Heart right ventricle (tissue), 16 donors: ENCODE measurements at regions not wholly inside any gene's neighbourhood (a gene's known extent, or its start where the extent isn't known, plus 50 kb on each side); places are given as distances from the start of the nearest gene placed in this dataset.

Experiments used
- ATAC-seq, 8 donors: fragments of 200-7000 bp; cut with Tn5 transposase; one replicate each; pipeline ENCODE4 v1.9.1; 2020; ENCODE audit warnings: mild to moderate bottlenecking in 8 of 8, moderate library complexity in 8 of 8, moderate number of reproducible peaks in 1 of 8
- DNase-seq, 2 donors: peaks; one replicate each; pipeline ENCODE4 v3.0.0-alpha.2; 2020
- H3K27ac ChIP-seq, 10 donors: fragments of 200-600 bp; sonication (generic) in 2 of 10; one replicate each; pipeline versions ENCODE4 v1.5.0 to v1.8.0; 2020 to 2022; ENCODE audit warnings: mild to moderate bottlenecking in 3 of 10
- H3K27me3 ChIP-seq, 7 donors: fragments of 200-600 bp; one replicate each; pipeline ENCODE4 v1.8.0; 2021 to 2022; ENCODE audit warnings: mild to moderate bottlenecking in 2 of 7
- H3K36me3 ChIP-seq, 9 donors: fragments of 200-600 bp; sonication (generic) in 1 of 9; one replicate each; pipeline versions ENCODE4 v1.5.0 to v1.8.0; 2020 to 2022; ENCODE audit warnings: mild to moderate bottlenecking in 2 of 9
- H3K4me1 ChIP-seq, 9 donors: fragments of 200-600 bp; sonication (generic) in 1 of 9; one replicate each; pipeline versions ENCODE4 v1.5.0 to v1.8.0; 2020 to 2022; ENCODE audit warnings: mild to moderate bottlenecking in 4 of 9
- H3K4me3 ChIP-seq, 10 donors: fragments of 200-600 bp; sonication (generic) in 2 of 10; one replicate each; pipeline versions ENCODE4 v1.5.0 to v1.8.0; 2020 to 2022; ENCODE audit warnings: mild to moderate bottlenecking in 7 of 10, moderate library complexity in 2 of 10
- H3K9me3 ChIP-seq, 11 donors: fragments of 200-600 bp in 10 of 11; sonication (generic) in 2 of 11; one replicate each; pipeline versions ENCODE4 v1.5.0 to v1.8.0; 2013 to 2022; ENCODE audit warnings: mild to moderate bottlenecking in 2 of 11, control low read depth in 1 of 11, moderate library complexity in 1 of 11
- WGBS, 2 donors: extraction: QIAGEN DNeasy Blood & Tissue Kit; methylation state at CpG; one replicate each; pipeline ENCODE4 v1.1.7; 2013; ENCODE audit warnings: inconsistent platforms in 1 of 2; 5-methylcytosine and 5-hydroxymethylcytosine counted together
- intact Hi-C, 10 donors: fragments of 100-400 bp; cut with DNase I; formaldehyde crosslinking; loops; one replicate each; pipeline versions ENCODE4 v1.11.1 to v1.14.2; 2022
- TF ChIP-seq, protein P1 (sequence below), 9 donors: fragments of 200-600 bp; sonication (generic) in 2 of 9; IDR thresholded peaks; one replicate each; pipeline versions ENCODE4 v1.5.0 to v1.8.0; 2021 to 2022; ENCODE audit warnings: antibody characterized with exemption in 9 of 9, mild to moderate bottlenecking in 5 of 9, moderate library complexity in 1 of 9
- donor health status: Arrhythmogenic right ventricular cardiomyopathy.
- donor health status: ischemic (EF 13 %, LVEDD 7.1; RV severe dilation, severe dysfunction).
- donor health status: healthy with polysubstance abuse.
- donor health status: DM: no; HTN: yes; CAD: no.
- donor health status: DM: no; HTN: no; CAD: no.
- donor health status: ischemic (EF 25% LVEDD 6.9; RV normal size, moderate dysfunction).
- donor health status: ischemic (EF 25% LVEDD 5.7; RV mildly dilated, moderate dysfunction).
- donor health status: healthy.
- donor health status: DM: yes; HTN: yes; CAD: no.
- donor health status: Ischemic cardiomyopathy.
- donor health status: ischemic (EF 35%, LVEDD 5.7; RV mildly dilated, moderate dysfunction).
- donor health status: nonischemic (EF 11% LVEDD 7.7; RV severe dilation, severe dysfunction).
- donor health status: DM: yes; HTN: yes; CAD: no.
- donor health status: PGD.
- donor health status: ischemic (EF 29% LVEDD 5.4; RV normal size, mild dysfunction).
- donor health status: nonischemic (EF 23%, LVEDD 6.1; RV moderate dilation, normal function).

DNA sequence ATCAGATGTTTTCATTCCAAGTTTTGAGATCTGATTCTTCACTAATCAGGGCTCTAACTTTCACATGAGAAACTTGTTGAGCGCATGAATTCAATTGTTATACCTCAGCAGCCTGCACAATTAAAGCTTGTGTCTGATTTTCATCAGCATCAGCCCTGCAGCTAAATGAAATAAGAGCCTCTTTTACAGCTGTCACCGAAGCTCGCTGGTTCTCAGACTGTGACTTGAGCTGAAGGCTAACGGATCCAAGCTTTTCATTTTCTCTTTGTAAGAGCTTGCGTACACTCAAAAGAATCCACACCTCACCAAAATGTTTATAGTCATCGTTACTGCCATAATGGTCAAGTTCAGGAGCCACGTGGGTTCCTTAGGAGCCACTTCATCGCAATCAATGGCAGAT is 65.5 kb upstream of the BEGAIN start:
- intact Hi-C loops: loop anchor here in 6 of 10 donors (2.0 to 10.0 kb wide), 7 partner anchors 125 to 972 kb away; no protein-coding TSS in a partner anchor
- no peak for ATAC-seq
- TF ChIP-seq, protein P1, sequence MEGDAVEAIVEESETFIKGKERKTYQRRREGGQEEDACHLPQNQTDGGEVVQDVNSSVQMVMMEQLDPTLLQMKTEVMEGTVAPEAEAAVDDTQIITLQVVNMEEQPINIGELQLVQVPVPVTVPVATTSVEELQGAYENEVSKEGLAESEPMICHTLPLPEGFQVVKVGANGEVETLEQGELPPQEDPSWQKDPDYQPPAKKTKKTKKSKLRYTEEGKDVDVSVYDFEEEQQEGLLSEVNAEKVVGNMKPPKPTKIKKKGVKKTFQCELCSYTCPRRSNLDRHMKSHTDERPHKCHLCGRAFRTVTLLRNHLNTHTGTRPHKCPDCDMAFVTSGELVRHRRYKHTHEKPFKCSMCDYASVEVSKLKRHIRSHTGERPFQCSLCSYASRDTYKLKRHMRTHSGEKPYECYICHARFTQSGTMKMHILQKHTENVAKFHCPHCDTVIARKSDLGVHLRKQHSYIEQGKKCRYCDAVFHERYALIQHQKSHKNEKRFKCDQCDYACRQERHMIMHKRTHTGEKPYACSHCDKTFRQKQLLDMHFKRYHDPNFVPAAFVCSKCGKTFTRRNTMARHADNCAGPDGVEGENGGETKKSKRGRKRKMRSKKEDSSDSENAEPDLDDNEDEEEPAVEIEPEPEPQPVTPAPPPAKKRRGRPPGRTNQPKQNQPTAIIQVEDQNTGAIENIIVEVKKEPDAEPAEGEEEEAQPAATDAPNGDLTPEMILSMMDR (IDR thresholded peaks at IDR 0.05): no peak
- H3K9me3 ChIP-seq: no peaks in the 10 kb centered on the region
- H3K27me3 ChIP-seq: peaks cover 6 to 51% (median 43%) of the 10 kb centered on the region in 7 donors
- DNase-seq: no peak
- H3K4me3 ChIP-seq: no peak overlapping the region
- H3K4me1 ChIP-seq: no peaks in the 10 kb centered on the region
- 82 to 86% methylated on average over 8 of the region's 8 CpGs for WGBS, 2 donors
- H3K27ac ChIP-seq: no peak overlapping the region
- no peaks in the 10 kb centered on the region for H3K36me3 ChIP-seq

DNA sequence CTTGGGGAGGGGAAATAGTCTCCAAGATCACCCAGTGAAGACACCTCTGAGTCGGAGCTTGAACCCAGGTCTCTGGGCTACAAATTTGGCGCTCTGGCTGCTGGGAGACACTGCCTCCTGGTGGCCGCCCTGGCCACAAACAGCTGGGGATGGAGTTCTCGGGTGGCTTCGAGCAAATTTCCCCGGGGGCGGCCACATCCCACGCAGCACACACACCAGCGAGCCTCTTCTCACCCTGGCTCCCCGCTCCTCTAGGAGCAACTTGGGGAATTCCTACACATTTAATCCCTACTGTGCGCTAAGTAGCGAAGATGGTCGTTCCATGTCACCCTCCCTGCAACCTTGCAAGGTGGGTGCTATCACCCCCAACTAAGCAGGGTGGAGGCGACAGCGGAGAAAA is 66.2 kb upstream of the BEGAIN start:
- no peak for DNase-seq
- TF ChIP-seq, protein P1 (IDR thresholded peaks at IDR 0.05): peak in 7 of 9 donors; percentile 7 to 60 (median 29)
- Histone ChIP-seq H3K4me3 (no peak overlapping the region), H3K9me3 (no peaks in the 10 kb centered on the region), H3K4me1 (no peaks in the 10 kb centered on the region), H3K27ac (no peak overlapping the region), H3K27me3 (peaks cover 6 to 49% (median 43%) of the 10 kb centered on the region in 7 donors), H3K36me3 (no peaks in the 10 kb centered on the region)
- 62 to 64% methylated on average over 15 of the region's 15 CpGs for WGBS, 2 donors
- intact Hi-C loops: loop anchor here in 6 of 10 donors (2.0 to 10.0 kb wide), 7 partner anchors 126 to 971 kb away; no protein-coding TSS in a partner anchor
- no peak for ATAC-seq

DNA sequence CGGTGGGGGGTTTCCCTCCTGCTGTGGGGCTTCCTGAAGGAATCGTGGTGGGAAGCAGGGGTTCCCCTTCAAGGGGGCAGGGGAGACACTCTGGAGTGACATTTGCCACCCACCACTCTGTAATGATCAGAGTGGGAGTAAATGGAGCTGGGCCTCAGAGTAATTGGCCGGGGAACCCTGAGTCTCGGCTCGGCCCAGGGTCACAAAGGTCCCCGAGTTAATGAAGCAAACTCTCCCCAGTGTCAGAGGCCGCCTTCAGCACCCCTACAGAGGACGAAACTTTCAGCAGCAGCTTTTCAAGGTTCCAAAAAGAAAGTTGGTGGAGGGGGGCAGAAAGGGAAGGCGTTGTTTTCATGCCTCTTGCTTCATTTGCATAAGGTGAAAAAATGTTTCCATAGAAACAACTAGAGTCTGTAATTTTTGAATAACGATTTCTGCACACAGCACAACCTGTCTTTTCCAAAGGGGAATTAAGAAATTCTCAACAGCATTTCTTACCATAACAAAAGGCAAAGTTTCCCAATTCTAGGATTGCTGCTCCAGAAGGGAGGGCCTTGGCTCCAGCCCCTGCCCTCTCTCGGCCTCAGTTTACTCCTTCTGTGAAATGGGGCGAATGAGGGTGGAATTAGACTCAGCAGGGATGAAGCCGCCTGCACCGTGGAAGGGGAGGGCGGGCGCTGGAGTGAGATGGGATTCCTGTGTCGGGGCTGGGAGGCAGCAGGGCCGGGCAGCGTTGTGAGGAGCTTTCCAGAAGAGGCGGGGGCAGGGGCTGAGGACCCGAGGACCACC is 67.0 kb upstream of the BEGAIN start:
- Histone ChIP-seq H3K9me3 (no peaks in the 10 kb centered on the region), H3K36me3 (no peaks in the 10 kb centered on the region), H3K4me1 (no peaks in the 10 kb centered on the region), H3K27ac (no peak overlapping the region), H3K27me3 (peaks cover 6 to 47% (median 43%) of the 10 kb centered on the region in 7 donors), H3K4me3 (no peak overlapping the region)
- TF ChIP-seq, protein P1 (IDR thresholded peaks at IDR 0.05): no peak
- no peak for DNase-seq
- intact Hi-C loops: loop anchor here in 7 of 10 donors (2.0 to 10.0 kb wide), 7 partner anchors 127 to 971 kb away; no protein-coding TSS in a partner anchor
- ATAC-seq: no peak
- WGBS, 2 donors: 50 to 58% methylated on average over 21 of the region's 21 CpGs

DNA sequence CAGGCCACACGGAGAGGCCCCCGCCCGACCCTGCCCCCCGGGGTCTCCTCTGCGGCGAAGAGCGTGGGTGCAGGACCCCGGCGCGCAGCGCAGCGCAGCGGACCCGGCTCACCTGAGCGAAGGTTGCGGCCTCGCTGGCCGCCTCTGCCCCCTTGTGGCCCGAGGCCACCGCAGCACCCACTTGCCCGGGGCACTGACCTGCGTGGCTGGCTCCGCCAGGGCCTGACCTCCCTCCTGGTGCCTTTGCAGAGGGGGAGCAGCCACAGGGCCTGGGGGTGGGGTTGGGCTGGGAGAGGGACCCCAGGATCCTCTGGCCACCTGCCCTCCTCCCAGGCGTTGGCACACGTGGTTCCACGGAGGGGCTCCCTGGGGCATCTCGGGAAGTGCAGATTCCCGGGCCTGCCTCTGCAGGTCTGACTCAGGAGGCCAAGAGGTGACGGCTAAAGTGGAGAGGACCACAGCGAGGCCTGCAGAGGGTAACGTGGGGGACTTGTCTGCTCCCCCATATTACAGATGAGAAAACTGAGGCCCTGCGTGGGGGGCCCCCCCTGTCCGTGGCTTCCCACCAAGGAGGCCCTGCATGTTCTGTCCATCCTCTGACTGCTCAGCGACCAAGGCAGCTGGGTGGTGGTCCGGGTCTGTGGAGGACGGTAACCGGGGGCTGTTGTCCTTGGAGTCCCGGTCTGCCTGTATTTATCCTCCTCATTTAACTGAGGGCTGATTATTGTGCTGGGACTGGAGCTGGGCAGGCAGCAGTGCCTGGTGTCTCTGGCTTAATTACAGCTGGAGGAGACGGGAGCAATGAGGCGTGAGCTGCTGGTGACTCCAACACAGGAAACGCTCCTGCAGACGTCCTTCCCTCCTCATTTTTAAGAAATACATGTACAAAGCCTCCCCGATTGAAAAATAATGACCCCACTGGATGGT is 67.9 kb upstream of the BEGAIN start:
- H3K9me3 ChIP-seq: no peaks in the 10 kb centered on the region
- no peak overlapping the region for H3K4me3 ChIP-seq
- intact Hi-C loops: loop anchor here in 7 of 10 donors (2.0 to 10.0 kb wide), 7 partner anchors 128 to 970 kb away; no protein-coding TSS in a partner anchor
- peak in 6 of 8 donors; percentile 39 to 69 (median 63) for ATAC-seq
- TF ChIP-seq, protein P1 (IDR thresholded peaks at IDR 0.05): peak; percentile 44 to 70 (median 60)
- H3K4me1 ChIP-seq: no peaks in the 10 kb centered on the region
- peak in 1 of 2 donors; percentile 40 for DNase-seq
- 33 to 34% methylated on average over 40 to 43 of the region's 43 CpGs for WGBS, 2 donors
- H3K27ac ChIP-seq: no peak overlapping the region
- H3K36me3 ChIP-seq: no peaks in the 10 kb centered on the region
- peaks cover 6 to 47% (median 42%) of the 10 kb centered on the region in 7 donors for H3K27me3 ChIP-seq
